DOHH2 (cell line): ENCODE measurements at regions not wholly inside any gene's neighbourhood (a gene's known extent, or its start where the extent isn't known, plus 50 kb on each side); places are given as distances from the start of the nearest gene placed in this dataset.

Experiments
- CTCF ChIP-seq: fragments of 200-600 bp; sonication (generic); IDR thresholded peaks from one replicate; pipeline ENCODE4 v1.5.1; 2014; ENCODE audit warnings: antibody characterized with exemption, mild to moderate bottlenecking, low read depth, low read length; ENCODE audit not compliant: poor library complexity, severe bottlenecking
- EZH2phosphoT487 ChIP-seq: fragments of 200-600 bp; sonication (generic); IDR thresholded peaks from 2 replicates; pipeline ENCODE4 v1.6.1; 2017; ENCODE audit warnings: borderline replicate concordance, mild to moderate bottlenecking, antibody characterized with exemption, low read length, moderate library complexity, mixed read lengths

- TF ChIP-seq CTCF: no peak
- no peak for TF ChIP-seq EZH2phosphoT487
Measured at GRCh38 chr3:103693831-103694230, 1259.0 kb downstream of the ZPLD1 start.
